GM23338 (cell line): ENCODE measurements at regions not wholly inside any gene's neighbourhood (a gene's known extent, or its start where the extent isn't known, plus 50 kb on each side); places are given as distances from the start of the nearest gene placed in this dataset.

Experiments used
- ATAC-seq: fragments of 200-7000 bp; cut with Tn5 transposase; 3 replicates; pipeline ENCODE4 v1.9.1; 2020
- DNase-seq: peaks from one replicate; pipeline ENCODE4 v3.0.0-alpha.2; 2015; ENCODE audit warnings: low spot score
- H2AFZ ChIP-seq: fragments of 200-600 bp; sonication (generic); 2 replicates; pipeline ENCODE4 v1.8.0; 2016; ENCODE audit warnings: antibody characterized with exemption, mild to moderate bottlenecking, moderate library complexity
- H3F3A ChIP-seq: fragments of 200-600 bp; sonication (generic); replicated peaks from 2 replicates; pipeline ENCODE4 v1.8.0; 2017; ENCODE audit warnings: antibody characterized with exemption, mixed run types, low read depth
- H3K27ac ChIP-seq: fragments of 200-600 bp; sonication (generic); 2 replicates; pipeline ENCODE4 v1.6.1; 2016; ENCODE audit warnings: low read depth
- H3K27me3 ChIP-seq: fragments of 200-600 bp; sonication (generic); 2 replicates; pipeline ENCODE4 v1.8.0; 2016; ENCODE audit warnings: mild to moderate bottlenecking, mixed run types, moderate library complexity; ENCODE audit not compliant: insufficient read depth
- H3K36me3 ChIP-seq: fragments of 200-600 bp; sonication (generic); 2 replicates; pipeline ENCODE4 v1.8.0; 2016; ENCODE audit warnings: mild to moderate bottlenecking; ENCODE audit not compliant: insufficient read depth
- H3K4me1 ChIP-seq: fragments of 200-600 bp; sonication (generic); 2 replicates; pipeline ENCODE4 v1.8.0; 2016; ENCODE audit warnings: mild to moderate bottlenecking, moderate library complexity; ENCODE audit not compliant: insufficient read depth
- H3K4me2 ChIP-seq: fragments of 200-600 bp; sonication (generic); 2 replicates; pipeline ENCODE4 v1.7.1; 2017; ENCODE audit warnings: mixed run types
- H3K4me3 ChIP-seq: fragments of 200-600 bp; sonication (generic); 2 replicates; pipeline ENCODE4 v1.6.1; 2016; ENCODE audit warnings: mixed run types
- H3K79me2 ChIP-seq: fragments of 200-600 bp; sonication (generic); replicated peaks from 2 replicates; pipeline ENCODE4 v1.8.0; 2017; ENCODE audit warnings: mild to moderate bottlenecking; ENCODE audit not compliant: insufficient read depth
- H3K9me2 ChIP-seq: fragments of 200-600 bp; sonication (generic); 2 replicates; pipeline ENCODE4 v1.8.0; 2017; ENCODE audit not compliant: insufficient read depth
- H4K20me1 ChIP-seq: fragments of 200-600 bp; sonication (generic); replicated peaks from 2 replicates; pipeline ENCODE4 v1.8.0; 2017; ENCODE audit warnings: mild to moderate bottlenecking; ENCODE audit not compliant: insufficient read depth
- H3K27ac Mint-ChIP-seq: 2 replicates; pipeline ENCODE4 v1.8.0; 2020; ENCODE audit warnings: inconsistent platforms, mild to moderate bottlenecking, moderate library complexity, mixed read lengths
- H3K27me3 Mint-ChIP-seq: 3 replicates; pipeline ENCODE4 v1.8.0; 2022; ENCODE audit warnings: low read depth, mild to moderate bottlenecking, moderate library complexity, mixed read lengths, inconsistent platforms; ENCODE audit not compliant: insufficient read depth, poor library complexity
- H3K36me3 Mint-ChIP-seq: 3 replicates; pipeline ENCODE4 v1.8.0; 2021; ENCODE audit warnings: low read depth, mild to moderate bottlenecking, inconsistent platforms, moderate library complexity, mixed read lengths
- H3K4me1 Mint-ChIP-seq: 3 replicates; pipeline ENCODE4 v1.8.0; 2020; ENCODE audit warnings: mild to moderate bottlenecking, inconsistent platforms, mixed read lengths
- H3K4me3 Mint-ChIP-seq: 3 replicates; pipeline ENCODE4 v1.8.0; 2021; ENCODE audit warnings: moderate library complexity, mild to moderate bottlenecking, inconsistent platforms, mixed read lengths
- H3K9me3 Mint-ChIP-seq: 3 replicates; pipeline ENCODE4 v1.8.0; 2020; ENCODE audit warnings: moderate library complexity, mild to moderate bottlenecking, inconsistent platforms, mixed read lengths
- ETS1 ChIP-seq: IDR thresholded peaks from 2 replicates; pipeline ENCODE4 v1.6.1; 2016; ENCODE audit warnings: antibody characterized with exemption
- NANOG ChIP-seq: IDR thresholded peaks from 2 replicates; pipeline ENCODE4 v1.6.1; 2016; ENCODE audit warnings: antibody characterized with exemption, borderline replicate concordance
- POLR2AphosphoS5 ChIP-seq: IDR thresholded peaks from 2 replicates; pipeline ENCODE4 v1.6.1; 2016; ENCODE audit warnings: antibody characterized with exemption, low read depth
- STAT1 ChIP-seq: IDR thresholded peaks from one replicate; pipeline ENCODE4 v1.6.1; 2016; ENCODE audit warnings: antibody characterized with exemption; ENCODE audit not compliant: unreplicated experiment
- ZNF114 ChIP-seq: fragments of 250-450 bp; sonication (Bioruptor Pico); IDR thresholded peaks from 2 replicates; pipeline ENCODE4 v1.5.0; 2020; ENCODE audit warnings: mild to moderate bottlenecking, moderate library complexity
- ZNF331 ChIP-seq: fragments of 250-450 bp; sonication (Bioruptor Pico); IDR thresholded peaks from 2 replicates; pipeline ENCODE4 v1.5.0; 2020; ENCODE audit warnings: low read depth, mild to moderate bottlenecking, moderate library complexity
- TF ChIP-seq, protein P1 (sequence below), 2 experiments: fragments of 200-600 bp in 1 of 2; sonication (generic) in 1 of 2; conservative IDR thresholded peaks; 2 replicates each; pipeline versions ENCODE4 v1.5.1 to v1.6.1; 2016 to 2017; ENCODE audit warnings: antibody characterized with exemption in 2 of 2, low read depth in 2 of 2, mild to moderate bottlenecking in 2 of 2, moderate library complexity in 1 of 2
- TF ChIP-seq, protein P2 (sequence below): fragments of 250-450 bp; sonication (Bioruptor Pico); IDR thresholded peaks from 2 replicates; pipeline ENCODE4 v1.5.0; 2020; ENCODE audit warnings: mild to moderate bottlenecking, moderate library complexity
- TF ChIP-seq, protein P3 (sequence below): IDR thresholded peaks from one replicate; pipeline ENCODE4 v1.6.1; 2018; ENCODE audit warnings: antibody characterized with exemption; ENCODE audit not compliant: unreplicated experiment

DNA sequence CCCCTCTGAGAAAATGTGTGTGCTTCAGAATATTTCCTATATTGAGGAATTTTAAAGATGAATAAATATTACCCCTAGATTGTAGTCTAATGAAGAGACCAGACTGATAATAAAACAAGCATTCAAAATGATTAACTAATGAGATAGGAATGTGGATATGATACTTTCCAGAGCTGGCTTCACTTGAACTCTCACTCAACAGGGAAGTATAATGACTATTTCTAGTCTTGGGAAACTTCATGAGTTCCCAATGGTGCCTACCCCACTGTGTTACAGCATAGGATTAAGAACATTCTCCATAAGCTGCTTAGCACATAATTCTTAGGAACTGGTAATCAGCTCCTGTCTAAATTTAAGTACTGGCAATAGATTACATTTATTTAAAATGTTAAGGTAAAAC, 261.5 kb upstream of the ZNF385D start (continued):
- TF ChIP-seq ETS1, result no peak

GRCh38 chr3:22013641-22014040, 262.6 kb upstream of the ZNF385D start:
- TF ChIP-seq, protein P1, sequence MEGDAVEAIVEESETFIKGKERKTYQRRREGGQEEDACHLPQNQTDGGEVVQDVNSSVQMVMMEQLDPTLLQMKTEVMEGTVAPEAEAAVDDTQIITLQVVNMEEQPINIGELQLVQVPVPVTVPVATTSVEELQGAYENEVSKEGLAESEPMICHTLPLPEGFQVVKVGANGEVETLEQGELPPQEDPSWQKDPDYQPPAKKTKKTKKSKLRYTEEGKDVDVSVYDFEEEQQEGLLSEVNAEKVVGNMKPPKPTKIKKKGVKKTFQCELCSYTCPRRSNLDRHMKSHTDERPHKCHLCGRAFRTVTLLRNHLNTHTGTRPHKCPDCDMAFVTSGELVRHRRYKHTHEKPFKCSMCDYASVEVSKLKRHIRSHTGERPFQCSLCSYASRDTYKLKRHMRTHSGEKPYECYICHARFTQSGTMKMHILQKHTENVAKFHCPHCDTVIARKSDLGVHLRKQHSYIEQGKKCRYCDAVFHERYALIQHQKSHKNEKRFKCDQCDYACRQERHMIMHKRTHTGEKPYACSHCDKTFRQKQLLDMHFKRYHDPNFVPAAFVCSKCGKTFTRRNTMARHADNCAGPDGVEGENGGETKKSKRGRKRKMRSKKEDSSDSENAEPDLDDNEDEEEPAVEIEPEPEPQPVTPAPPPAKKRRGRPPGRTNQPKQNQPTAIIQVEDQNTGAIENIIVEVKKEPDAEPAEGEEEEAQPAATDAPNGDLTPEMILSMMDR (conservative IDR thresholded peaks at IDR 0.05; ENCODE audit: low read depth in 2 of 2), result no peak
- TF ChIP-seq, protein P2, sequence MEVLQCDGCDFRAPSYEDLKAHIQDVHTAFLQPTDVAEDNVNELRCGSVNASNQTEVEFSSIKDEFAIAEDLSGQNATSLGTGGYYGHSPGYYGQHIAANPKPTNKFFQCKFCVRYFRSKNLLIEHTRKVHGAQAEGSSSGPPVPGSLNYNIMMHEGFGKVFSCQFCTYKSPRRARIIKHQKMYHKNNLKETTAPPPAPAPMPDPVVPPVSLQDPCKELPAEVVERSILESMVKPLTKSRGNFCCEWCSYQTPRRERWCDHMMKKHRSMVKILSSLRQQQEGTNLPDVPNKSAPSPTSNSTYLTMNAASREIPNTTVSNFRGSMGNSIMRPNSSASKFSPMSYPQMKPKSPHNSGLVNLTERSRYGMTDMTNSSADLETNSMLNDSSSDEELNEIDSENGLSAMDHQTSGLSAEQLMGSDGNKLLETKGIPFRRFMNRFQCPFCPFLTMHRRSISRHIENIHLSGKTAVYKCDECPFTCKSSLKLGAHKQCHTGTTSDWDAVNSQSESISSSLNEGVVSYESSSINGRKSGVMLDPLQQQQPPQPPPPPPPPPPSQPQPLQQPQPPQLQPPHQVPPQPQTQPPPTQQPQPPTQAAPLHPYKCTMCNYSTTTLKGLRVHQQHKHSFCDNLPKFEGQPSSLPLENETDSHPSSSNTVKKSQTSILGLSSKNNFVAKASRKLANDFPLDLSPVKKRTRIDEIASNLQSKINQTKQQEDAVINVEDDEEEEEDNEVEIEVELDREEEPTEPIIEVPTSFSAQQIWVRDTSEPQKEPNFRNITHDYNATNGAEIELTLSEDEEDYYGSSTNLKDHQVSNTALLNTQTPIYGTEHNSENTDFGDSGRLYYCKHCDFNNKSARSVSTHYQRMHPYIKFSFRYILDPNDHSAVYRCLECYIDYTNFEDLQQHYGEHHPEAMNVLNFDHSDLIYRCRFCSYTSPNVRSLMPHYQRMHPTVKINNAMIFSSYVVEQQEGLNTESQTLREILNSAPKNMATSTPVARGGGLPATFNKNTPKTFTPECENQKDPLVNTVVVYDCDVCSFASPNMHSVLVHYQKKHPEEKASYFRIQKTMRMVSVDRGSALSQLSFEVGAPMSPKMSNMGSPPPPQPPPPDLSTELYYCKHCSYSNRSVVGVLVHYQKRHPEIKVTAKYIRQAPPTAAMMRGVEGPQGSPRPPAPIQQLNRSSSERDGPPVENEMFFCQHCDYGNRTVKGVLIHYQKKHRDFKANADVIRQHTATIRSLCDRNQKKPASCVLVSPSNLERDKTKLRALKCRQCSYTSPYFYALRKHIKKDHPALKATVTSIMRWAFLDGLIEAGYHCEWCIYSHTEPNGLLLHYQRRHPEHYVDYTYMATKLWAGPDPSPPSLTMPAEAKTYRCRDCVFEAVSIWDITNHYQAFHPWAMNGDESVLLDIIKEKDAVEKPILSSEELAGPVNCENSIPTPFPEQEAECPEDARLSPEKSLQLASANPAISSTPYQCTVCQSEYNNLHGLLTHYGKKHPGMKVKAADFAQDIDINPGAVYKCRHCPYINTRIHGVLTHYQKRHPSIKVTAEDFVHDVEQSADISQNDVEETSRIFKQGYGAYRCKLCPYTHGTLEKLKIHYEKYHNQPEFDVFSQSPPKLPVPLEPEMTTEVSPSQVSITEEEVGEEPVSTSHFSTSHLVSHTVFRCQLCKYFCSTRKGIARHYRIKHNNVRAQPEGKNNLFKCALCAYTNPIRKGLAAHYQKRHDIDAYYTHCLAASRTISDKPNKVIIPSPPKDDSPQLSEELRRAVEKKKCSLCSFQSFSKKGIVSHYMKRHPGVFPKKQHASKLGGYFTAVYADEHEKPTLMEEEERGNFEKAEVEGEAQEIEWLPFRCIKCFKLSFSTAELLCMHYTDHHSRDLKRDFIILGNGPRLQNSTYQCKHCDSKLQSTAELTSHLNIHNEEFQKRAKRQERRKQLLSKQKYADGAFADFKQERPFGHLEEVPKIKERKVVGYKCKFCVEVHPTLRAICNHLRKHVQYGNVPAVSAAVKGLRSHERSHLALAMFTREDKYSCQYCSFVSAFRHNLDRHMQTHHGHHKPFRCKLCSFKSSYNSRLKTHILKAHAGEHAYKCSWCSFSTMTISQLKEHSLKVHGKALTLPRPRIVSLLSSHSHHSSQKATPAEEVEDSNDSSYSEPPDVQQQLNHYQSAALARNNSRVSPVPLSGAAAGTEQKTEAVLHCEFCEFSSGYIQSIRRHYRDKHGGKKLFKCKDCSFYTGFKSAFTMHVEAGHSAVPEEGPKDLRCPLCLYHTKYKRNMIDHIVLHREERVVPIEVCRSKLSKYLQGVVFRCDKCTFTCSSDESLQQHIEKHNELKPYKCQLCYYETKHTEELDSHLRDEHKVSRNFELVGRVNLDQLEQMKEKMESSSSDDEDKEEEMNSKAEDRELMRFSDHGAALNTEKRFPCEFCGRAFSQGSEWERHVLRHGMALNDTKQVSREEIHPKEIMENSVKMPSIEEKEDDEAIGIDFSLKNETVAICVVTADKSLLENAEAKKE, result no peak
- TF ChIP-seq NANOG (no peak), STAT1 (no peak), ZNF114 (CRISPR knock-in tag) (no peak), ZNF331 (CRISPR knock-in tag) (no peak), POLR2AphosphoS5 (no peak)
- TF ChIP-seq, protein P3, sequence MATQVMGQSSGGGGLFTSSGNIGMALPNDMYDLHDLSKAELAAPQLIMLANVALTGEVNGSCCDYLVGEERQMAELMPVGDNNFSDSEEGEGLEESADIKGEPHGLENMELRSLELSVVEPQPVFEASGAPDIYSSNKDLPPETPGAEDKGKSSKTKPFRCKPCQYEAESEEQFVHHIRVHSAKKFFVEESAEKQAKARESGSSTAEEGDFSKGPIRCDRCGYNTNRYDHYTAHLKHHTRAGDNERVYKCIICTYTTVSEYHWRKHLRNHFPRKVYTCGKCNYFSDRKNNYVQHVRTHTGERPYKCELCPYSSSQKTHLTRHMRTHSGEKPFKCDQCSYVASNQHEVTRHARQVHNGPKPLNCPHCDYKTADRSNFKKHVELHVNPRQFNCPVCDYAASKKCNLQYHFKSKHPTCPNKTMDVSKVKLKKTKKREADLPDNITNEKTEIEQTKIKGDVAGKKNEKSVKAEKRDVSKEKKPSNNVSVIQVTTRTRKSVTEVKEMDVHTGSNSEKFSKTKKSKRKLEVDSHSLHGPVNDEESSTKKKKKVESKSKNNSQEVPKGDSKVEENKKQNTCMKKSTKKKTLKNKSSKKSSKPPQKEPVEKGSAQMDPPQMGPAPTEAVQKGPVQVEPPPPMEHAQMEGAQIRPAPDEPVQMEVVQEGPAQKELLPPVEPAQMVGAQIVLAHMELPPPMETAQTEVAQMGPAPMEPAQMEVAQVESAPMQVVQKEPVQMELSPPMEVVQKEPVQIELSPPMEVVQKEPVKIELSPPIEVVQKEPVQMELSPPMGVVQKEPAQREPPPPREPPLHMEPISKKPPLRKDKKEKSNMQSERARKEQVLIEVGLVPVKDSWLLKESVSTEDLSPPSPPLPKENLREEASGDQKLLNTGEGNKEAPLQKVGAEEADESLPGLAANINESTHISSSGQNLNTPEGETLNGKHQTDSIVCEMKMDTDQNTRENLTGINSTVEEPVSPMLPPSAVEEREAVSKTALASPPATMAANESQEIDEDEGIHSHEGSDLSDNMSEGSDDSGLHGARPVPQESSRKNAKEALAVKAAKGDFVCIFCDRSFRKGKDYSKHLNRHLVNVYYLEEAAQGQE, result no peak

More at GRCh38 chr3:22013641-22014040, 262.6 kb upstream of the ZNF385D start:
- H3F3A ChIP-seq, result no peaks in the 10 kb centered on the region
- no peaks in the 10 kb centered on the region for H3K4me1 ChIP-seq
- H4K20me1 ChIP-seq, result no peaks in the 10 kb centered on the region
- no peak overlapping the region for H3K27ac ChIP-seq
- H3K27me3 ChIP-seq, result no peaks in the 10 kb centered on the region
- no peaks in the 10 kb centered on the region for H3K79me2 ChIP-seq
- no peak overlapping the region for H2AFZ ChIP-seq
- H3K4me2 ChIP-seq, result no peak overlapping the region
- H3K9me3 Mint-ChIP-seq, result no peaks in the 10 kb centered on the region
- H3K36me3 ChIP-seq, result no peaks in the 10 kb centered on the region
- no peaks in the 10 kb centered on the region for H3K27me3 Mint-ChIP-seq
- no peaks in the 10 kb centered on the region for H3K4me1 Mint-ChIP-seq
- ATAC-seq, result no peak
- H3K4me3 ChIP-seq, result no peak overlapping the region
- H3K9me2 ChIP-seq, result no peaks in the 10 kb centered on the region
- H3K4me3 Mint-ChIP-seq, result no peak overlapping the region
- H3K36me3 Mint-ChIP-seq, result no peaks in the 10 kb centered on the region
- DNase-seq, result peak; percentile 2
- no peak overlapping the region for H3K27ac Mint-ChIP-seq
